ENCODE measurements at regions not wholly inside any gene's neighbourhood (a gene's known extent, or its start where the extent isn't known, plus 50 kb on each side); places are given as distances from the start of the nearest gene placed in this dataset.

- no peak for TF ChIP-seq CTCF (IDR thresholded peaks at IDR 0.05; ENCODE audit: borderline replicate concordance, extremely low read depth, low read length, poor library complexity, severe bottlenecking)
- no peak for TF ChIP-seq EZH2 (IDR thresholded peaks at IDR 0.05; ENCODE audit: borderline replicate concordance, low read depth, low read length, severe bottlenecking)
These were observed 336.5 kb downstream of the TNS1 start for GRCh38 chr2:217666338-217666737.
